ENCODE measurements at regions not wholly inside any gene's neighbourhood (a gene's known extent, or its start where the extent isn't known, plus 50 kb on each side); places are given as distances from the start of the nearest gene placed in this dataset.

GRCh38 chr6:21426841-21427490 lies 166.6 kb upstream of the SOX4 start:
- TF ChIP-seq POLR2AphosphoS5 (IDR thresholded peaks at IDR 0.05) (no peak), CTCF (IDR thresholded peaks at IDR 0.05) (no peak), POLR2A (IDR thresholded peaks at IDR 0.05) (no peak), EP300 (IDR thresholded peaks at IDR 0.05) (no peak)
